ENCODE measurements at regions not wholly inside any gene's neighbourhood (a gene's known extent, or its start where the extent isn't known, plus 50 kb on each side); places are given as distances from the start of the nearest gene placed in this dataset.

DNA sequence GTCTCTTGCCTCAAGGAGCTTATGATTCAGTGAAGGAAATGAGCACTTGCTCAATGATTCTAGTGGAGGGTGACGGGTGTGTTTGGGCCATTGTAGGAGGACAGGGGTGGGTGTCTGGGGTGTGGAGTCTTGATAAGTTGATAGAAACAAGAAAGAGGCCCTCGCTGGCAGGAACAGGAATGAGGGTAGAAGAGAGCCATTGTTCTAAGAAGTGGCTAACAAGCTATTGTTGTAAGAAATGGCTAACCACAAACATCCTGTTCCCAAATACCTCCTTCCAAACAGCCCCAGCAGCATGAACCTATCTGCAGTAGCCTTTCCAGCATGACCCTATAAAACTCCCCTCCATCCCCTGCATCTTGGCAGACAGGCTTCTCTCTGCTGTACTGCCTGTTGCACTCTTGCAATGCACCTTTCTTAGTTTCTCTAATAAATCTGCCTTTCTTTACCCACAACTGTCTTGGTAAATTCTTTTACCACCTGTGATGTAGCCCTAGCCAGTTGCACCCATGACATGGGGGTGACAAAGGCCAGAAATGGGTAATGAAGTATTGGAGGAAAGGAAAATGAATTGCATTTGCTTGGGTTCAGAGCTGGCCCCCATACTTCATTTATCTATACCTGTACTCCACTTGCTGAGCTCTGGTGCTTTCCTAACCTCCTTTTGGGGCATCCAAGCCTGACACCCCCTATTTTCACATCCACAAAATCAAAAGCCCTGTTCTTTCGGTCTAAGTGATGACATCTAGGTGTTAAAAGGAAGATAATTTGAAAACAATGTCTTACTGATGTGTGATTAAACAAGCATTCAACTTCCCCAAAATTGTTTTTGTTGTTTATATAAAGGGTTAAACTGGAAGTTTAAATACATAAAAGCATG lies 389.1 kb downstream of the GRIN2B start:
- no peak for DNase-seq

DNA sequence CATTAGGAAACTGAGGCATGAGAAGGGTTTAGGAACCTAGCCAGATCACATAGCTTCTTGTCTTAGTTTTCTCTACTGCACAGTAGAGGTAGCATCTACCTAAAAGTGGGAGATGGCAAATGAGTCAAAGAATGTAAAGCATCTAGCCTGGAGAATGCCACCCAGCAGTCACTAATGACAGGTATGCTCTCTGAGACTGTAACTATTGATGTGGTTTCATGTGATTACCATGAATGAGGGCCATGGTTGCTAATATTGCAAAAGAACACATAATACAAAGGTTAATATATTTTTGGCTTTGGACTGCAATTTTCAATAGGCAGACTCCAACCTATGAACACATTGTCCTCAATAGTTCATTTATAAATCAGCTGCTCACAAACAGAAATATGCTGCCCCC lies 389.9 kb downstream of the GRIN2B start:
- DNase-seq: no peak

DNA sequence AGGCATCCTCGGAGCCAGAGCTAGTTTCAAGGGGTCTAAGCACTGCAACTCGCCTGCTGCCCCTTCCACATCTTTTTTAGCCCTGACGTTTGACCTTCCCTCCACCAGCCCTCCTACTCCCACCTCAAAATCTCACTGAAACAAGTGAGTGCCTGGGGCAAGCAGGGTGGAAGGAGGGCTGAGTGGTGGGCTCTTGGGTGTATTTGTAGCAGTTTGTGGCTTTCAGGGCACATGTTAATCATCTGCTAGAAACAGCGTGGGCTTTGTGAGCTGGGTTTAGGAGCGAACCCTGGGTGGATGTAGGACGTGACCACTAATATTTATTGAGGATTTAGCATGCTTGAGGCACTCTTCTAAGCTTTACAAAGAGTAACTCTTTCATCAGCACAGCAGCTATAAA lies 390.3 kb downstream of the GRIN2B start:
- no peak for DNase-seq

DNA sequence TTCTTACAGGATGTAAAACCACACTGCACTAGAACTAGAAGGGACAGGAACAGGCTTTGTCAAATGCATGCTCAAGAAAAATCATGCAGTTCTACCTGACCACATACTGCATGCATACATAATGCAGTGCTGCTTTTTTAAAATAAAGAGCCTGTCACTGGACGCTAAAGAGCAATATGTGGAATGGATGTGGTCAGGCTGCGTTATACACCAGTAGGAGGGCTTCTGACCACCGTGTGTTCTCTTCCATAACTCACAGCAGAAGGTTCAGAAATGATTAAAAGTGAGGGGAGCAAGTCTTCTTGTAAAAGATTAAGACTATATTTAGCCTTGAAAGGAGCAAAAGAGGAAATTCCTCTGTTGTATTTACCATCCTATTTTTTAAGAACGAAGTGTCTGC lies 392.0 kb downstream of the EMP1 start:
- DNase-seq: no peak

DNA sequence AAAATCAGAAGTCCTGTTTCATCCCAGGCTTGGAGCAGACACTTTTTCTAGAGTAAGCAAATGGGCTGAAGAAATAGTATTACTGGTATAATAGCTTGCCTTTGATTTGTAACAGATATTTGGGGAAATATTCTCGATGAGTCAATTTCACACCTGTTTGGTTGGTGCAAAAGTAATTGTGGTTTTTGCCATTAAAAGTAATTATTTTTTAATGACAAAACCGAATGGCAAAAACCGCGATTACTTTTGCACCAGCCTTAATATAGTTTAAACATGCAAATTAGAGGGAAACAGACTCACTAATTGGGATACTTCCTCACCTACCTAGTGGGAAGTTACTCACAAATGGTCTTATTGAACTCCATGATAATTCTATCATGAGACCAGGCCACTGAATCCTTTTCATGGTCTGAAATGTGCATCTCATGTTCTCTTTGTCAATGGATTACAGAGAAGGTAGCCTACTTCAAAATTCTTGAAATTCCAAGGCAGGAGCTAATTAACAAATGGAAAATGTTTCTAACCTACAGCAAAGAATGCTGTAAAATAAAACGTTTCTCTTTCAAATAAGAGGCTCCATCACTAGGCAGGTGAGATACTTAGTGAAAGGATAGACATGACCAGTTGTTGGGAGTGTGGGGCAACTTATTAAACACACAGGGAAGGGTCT lies 391.3 kb downstream of the EMP1 start:
- DNase-seq: no peak

DNA sequence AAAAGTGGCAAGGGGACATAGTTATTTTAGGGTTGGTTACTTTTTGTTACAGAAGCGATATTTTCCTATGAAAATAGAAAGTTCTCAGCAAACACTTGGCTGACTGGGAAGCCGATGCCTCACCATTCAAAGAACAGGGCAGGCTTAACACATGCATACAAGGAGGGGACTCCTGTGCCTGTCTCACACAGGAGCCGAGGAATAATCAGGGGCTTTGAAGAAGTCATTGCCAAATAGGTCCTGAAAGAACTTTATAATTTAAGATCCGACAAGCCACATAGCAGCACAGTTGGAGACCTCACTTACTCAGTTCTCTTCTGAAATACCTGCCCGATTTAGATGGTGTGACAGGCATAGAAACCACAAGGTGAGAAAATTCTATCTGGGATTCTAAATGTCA lies 389.8 kb downstream of the EMP1 start:
- no peak for DNase-seq

DNA sequence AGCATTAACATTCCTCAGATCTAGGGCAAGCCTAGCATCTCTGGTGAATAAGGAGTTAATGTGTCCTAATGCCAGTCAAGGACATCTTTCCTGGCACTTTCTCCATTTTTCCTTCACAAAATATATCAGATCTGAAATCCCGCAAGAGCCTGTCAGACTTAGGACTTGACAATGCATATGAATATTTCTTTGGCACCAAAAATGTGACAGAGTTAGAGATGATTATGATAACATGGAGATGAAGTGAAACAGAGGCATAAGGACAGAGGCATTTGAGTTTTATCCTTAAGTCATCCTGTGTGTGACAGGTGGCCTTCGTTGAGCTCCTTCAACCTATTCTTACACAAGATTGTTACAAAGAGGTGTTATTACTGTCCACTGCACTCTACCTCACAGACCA lies 388.0 kb downstream of the EMP1 start:
- DNase-seq: no peak

DNA sequence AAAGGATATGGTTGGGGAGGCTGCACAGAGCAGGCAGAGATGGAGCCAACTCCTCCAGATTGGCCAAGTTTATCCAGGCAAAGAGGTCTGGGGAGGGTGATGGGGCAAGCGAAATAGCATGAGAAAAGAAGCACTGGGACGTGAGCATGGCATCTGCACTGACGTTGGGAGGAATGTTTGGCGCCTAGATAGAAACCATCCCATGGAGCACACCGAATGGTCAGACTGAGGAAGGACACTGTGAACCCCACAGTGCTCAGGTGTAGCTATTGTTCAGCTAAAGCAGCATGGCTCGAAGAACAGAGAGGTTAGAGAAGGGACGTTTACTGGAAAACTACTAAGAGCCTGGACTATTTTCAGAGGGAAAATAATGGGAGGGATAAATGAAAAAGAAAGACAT lies 387.1 kb downstream of the EMP1 start:
- DNase-seq: no peak

DNA sequence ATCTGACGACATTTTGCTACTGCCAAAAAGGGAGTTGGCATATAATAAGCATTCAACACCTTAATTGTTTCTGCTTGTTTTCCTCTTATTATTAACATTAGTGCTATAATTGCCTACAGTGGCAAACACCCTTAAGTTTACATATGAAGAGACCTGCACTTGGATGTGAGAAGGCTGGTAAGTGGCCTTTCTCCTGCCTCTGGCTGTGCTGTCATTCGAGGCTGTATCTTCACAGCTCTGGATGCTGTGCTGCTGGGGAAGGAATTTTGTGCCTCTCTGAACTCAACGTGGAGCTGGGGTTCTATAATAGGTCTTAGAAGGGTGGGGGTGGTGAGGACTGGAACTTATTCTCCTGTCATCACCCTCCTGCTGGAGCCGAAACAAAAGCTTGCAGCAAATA lies 385.9 kb downstream of the EMP1 start:
- no peak for DNase-seq

DNA sequence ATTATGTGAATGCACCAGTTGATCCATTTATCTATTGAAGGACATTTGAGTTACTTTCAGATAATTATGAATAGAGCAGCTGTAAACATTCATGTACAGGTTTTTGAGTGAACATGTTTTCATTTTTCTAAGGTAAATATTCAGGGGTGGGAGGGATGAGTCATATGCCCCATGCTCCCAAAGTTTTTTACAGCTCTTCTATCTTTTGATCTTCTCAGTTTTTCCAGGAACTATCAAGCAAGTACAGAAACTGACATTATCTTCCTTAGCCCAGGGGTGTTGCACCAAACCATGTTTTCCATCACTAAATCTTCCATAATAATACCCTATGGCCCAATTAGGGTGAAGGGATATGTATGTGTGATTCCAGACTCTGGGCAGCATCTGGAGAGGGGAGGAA lies 384.5 kb downstream of the EMP1 start:
- no peak for DNase-seq

DNA sequence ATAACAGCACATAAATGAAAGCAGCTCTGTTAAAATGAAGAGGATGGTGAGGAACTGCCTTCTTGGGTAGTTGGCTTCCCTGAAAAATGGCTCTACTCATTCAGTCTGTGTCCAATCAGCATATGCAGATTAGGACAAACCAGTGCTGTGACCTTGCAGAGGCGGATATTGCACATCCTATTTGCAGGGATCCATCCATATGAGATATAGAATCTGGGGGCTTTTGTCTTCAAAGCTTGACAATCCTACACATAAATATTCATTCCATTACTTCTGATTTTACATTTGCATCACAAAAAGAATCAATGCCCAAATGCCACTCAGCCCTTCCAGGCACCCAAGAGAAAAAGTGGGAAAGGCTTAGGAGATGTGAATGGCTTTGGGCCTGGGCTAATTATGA lies 383.7 kb downstream of the EMP1 start:
- DNase-seq: no peak

DNA sequence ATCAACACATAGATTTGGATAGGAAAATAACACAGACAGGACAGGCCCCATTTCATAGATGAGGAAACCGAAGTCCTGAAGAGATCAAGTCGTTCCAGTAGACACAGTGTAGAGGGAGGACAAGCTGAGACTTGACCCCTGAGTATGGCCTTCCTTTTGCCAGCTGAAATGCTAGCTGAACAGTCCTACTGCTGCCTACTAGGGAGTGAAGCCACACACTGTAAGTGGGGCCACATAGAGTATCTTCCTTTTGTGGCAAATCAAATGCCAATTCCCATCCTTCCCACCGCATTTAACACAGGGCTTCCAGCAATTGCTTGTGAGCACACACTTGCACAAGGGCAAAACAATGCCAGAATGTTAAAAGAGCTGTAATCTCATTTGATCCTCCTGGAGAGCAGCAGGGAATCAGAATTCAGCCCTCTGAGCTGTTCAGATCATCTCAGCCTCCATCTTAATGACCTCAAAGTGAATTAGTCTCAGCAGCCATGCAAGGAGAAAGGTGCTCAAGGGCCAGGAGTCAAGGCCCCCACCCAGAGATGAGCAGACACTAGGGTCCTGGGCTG lies 380.5 kb downstream of the EMP1 start:
- DNase-seq: no peak

DNA sequence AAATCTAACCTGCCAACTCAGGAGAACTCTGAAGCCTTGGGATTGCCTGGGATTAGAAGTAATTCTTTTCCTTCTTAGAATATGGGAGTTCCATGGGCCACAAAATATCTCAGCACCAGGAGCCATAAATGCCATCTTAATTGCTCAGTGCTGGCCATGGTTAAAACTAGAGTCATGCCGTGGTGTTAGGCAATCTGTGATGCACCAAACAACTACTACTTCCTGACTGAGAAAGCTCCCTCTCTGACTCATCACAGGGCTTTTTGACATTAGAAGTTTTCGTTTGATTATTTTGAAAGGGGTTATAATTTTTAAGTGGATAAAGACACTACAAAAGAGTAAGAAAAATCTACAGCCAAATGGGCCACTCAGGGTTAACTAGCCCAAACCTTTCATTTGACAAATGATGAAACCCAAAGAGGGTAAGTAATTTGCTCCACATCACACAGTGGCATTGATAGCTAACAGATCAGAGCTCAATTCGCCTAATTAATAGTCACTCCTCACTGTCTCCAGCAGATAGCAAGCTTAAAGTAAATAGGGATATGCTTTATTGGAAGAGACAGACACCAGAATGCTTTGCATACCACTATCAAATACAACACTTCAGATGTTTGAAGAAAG lies 377.3 kb downstream of the EMP1 start:
- DNase-seq: no peak

DNA sequence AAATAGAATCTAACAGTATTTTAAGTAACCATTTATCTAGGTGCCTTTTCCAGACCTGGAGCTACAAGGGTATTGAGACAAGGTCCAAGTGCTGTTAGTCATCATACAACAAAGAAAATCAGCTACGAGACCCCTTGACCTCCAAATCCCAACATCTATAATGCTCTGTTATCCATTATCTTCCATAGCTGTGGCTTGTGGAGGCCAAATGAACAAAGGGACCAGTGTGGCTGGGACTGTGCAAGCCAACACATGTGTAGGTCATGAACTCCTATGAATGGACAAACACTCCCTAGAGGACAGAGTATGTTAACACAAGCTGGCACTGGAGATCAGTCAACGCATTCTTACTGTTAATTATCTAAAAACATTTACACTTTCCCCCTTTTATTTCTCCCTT lies 374.5 kb downstream of the EMP1 start:
- DNase-seq: no peak

DNA sequence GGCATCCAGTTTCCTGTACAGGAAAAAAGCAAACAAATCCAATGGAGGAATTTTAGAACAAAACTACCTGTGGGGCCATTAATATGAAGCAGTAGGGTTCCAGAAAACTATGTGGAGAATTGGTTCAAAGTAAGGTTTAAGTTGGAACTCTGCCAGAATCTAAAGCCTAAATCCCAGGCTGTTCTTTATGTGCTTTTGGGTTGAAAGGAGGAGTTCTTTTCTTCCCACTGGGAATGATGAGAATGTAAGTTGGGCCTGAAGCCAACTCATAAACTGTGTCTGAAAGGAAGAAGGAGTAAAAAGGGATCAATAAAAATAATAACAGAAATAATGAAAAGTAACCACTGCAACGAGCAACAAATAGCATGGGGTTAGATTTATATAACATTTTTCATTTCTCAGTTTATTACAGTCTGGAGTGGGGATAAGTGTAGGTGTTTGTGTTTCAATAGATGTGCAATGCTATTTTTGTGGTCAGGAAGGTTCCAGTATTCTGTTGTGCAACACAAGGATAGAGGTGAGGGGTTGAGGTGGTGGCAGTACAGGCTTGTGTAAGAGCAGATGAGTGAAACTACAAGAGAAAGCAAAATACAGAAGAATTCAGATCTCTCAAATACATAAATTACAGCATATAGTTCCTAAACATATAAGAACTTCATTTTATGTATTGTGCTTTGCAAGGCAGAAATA lies 373.6 kb downstream of the EMP1 start:
- no peak for DNase-seq

DNA sequence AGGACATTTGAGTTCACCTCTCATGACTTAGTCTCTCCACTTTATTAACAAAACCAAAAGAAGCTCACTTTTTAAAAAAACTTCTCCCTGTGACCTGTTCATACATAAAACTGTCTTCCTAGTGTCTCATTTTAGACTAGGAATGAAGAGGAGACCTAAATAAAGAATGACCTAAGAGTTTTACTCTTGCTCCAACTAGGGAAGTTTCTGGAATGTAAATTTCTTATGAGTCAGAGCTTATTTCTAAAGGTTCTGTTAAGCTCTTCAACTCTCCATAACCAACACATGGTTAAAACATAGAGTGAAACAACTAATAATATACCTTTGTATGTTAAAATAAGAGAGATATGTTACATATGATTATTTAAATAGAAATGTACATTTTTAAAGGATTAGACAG lies 369.8 kb downstream of the EMP1 start:
- no peak for DNase-seq

DNA sequence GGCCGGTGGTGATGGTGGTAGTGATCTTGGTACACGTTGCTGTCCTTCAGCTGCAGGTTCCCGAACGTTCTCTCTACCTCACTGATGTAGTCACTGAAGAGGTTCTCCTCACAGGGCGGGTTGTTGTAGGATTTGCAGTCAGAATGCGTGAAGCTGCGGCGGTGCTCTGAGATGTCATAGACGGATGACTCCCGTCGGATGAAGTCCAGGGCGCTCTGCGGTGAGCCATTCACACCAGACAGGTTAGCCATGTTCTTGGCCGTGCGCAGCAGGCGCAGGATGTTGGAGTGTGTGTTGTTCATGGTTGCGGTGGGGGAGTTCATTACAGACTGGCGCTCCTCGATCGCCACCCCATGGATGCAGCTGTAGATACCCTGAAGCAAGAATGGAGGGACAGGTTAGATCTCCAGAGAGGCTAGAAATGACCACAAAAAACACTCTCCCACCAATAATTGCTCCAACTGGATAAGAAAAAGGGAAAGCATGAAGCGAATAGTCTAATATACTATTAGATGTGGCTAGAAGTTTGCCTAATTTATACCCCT lies 367.8 kb downstream of the EMP1 start:
- DNase-seq: no peak

DNA sequence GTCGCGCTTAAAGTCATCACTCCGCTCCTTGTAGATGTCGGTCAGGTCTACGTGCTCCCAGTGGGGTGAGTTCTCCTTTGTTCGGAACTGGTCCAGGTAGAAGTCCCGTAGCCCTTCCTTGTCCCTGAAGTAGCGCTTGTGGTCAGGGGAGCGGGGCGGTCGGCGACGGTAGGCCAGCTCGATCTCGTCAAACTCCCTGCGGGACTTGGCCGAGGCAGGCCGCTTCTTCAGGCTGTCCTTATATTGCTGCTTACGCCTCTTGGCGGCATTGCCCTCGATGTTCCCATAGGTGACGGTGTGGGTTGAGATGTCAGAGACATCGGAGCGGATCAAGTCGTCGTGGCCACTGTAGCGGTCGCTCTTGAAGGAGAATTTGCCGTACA lies 367.2 kb downstream of the EMP1 start:
- DNase-seq: no peak

DNA sequence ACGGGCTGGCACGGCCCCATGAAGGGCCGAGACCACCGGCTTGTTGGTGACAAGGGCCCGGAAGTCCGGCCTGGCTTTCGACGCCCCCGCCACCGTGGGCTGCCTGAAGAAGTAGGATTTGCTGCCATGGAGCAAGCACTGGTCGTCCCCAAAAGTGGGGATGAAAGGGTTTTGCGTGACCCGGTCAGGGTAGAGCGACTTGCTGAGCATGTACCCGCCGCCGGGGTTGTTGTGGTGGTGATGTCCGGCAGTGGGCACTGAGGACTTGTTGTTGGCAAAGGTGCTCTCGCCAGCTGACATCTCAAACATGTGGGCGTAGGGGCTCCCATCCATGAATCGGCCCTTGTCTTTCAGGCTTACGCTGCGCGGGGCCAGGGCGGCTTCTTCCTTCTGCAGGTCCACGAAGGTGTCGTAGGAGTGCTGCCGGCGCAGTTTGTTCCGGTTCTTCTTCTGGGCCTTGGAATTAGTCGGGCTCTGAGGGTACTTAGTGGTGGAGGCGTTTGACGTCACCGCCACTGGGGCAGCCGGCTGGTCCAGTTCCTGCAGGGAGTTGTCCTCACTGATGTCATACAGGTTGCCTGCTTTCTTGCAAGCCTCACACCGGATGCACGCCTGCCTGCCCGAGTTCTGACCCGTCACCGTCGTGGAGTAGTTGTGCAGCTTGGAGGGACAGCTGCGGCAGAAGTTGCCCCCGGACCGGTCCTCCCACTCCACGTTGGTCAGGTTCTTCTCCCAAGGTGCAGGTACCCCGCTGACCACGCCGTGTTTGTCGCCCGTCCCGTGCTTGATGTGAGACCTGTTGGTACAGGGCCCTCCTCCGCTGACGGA lies 366.6 kb downstream of the EMP1 start:
- DNase-seq: no peak

DNA sequence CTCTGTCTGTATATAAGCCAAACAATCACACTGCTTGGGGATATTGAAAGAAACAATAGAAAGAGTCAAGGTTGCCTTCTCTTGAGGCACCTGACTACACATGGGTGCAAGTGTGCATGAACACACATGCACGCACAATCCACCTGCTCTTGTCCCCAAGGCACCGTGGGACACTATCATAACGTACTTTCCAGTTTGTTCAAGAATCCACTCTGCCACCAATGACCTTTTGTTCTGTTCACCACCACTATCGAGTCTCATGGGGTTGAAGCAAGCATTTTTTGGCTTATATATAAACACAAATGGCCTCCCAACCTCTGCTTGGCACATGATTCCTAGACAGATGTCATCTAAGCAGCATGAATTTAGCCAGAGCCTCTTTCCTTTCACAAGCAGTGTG lies 365.4 kb downstream of the EMP1 start:
- DNase-seq: no peak

DNA sequence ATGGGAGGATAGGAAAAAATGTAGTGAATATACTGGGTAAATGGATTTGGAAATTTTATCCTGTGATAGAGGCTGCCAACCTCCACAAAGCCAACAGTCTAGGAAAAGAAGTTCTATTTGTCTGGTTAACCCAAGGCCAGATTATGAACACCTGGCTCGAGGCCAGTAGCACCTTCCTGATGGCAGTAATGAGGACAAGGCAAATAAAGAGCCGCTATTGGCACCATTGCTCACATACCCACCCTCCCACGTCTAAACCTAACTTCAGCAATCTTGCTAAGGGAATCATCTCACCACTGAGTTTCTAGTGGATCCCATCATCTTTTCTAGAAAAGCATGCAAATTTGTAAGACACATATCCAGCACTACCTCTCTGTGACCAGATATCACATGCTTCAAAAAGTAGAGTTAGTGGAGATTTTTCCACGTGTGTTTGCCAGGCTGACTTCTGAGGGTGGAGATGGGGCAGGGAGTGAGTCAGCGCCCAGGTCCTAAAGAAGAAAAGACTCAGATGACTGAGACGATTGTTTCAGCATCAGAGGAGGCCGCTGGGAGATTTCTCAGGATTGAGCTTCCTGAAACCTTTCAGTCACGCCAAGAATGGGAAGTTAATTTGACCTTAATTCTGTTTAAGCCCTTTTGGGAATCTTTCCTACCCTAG lies 362.9 kb downstream of the EMP1 start:
- peak; percentile 85 for DNase-seq

DNA sequence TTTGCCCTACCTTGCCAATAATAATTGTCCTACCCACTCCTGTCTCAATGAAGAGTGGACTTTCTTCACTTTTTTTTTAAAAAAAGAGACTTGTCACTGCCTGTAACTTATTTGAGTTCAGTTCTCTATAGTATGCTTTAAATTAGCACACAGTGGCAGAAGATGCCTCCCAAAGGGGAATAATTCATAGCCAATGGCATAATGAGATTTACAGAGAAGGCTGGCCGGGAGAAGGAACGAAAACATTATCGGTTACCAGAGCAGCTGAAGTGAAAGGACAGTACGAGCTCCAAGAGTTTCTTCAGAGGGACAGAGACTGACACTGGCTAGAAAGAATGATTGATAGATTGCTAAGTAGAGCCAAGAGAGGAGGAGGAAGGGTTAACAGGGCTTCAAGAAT lies 356.3 kb downstream of the EMP1 start:
- DNase-seq: no peak
